Lung (tissue), 11 donors: ENCODE measurements at regions not wholly inside any gene's neighbourhood (a gene's known extent, or its start where the extent isn't known, plus 50 kb on each side); places are given as distances from the start of the nearest gene placed in this dataset.

Experiments
- ATAC-seq: fragments of 200-7000 bp; cut with Tn5 transposase; one replicate; pipeline ENCODE4 v1.9.1; 2020; ENCODE audit warnings: moderate number of reproducible peaks; ENCODE audit not compliant: insufficient read depth, low FRiP score
- DNase-seq, 3 donors: peaks; one replicate each; pipeline ENCODE4 v3.0.0-alpha.2; 2013 to 2017
- H3K27ac ChIP-seq, 2 donors: one replicate each; pipeline ENCODE4 v1.5.1; 2013; ENCODE audit warnings: mild to moderate bottlenecking in 2 of 2, moderate library complexity in 2 of 2, control low read depth in 1 of 2, inconsistent platforms in 1 of 2, low read depth in 1 of 2, low read length in 1 of 2
- H3K27me3 ChIP-seq, 3 donors: one replicate each; pipeline ENCODE4 v1.5.1; 2013; ENCODE audit warnings: low read length in 2 of 3; ENCODE audit not compliant: control insufficient read depth in 3 of 3, insufficient read depth in 3 of 3
- H3K36me3 ChIP-seq, 4 donors: one replicate each; pipeline ENCODE4 v1.5.1; 2013; ENCODE audit warnings: low read length in 4 of 4, mild to moderate bottlenecking in 1 of 4, moderate library complexity in 1 of 4; ENCODE audit not compliant: control insufficient read depth in 4 of 4, insufficient read depth in 4 of 4
- H3K4me1 ChIP-seq, 5 donors: one replicate each; pipeline ENCODE4 v1.5.1; 2013; ENCODE audit warnings: low read length in 5 of 5, mild to moderate bottlenecking in 2 of 5, moderate library complexity in 1 of 5; ENCODE audit not compliant: control insufficient read depth in 5 of 5, insufficient read depth in 5 of 5
- H3K4me3 ChIP-seq: one replicate; pipeline ENCODE4 v1.5.1; 2013; ENCODE audit warnings: mild to moderate bottlenecking, control low read depth, moderate library complexity
- H3K9ac ChIP-seq, 2 donors: one replicate each; pipeline ENCODE4 v1.5.1; 2013; ENCODE audit warnings: low read length in 2 of 2, control low read depth in 1 of 2; ENCODE audit not compliant: insufficient read depth in 1 of 2
- H3K9me3 ChIP-seq, 4 donors: one replicate each; pipeline ENCODE4 v1.5.1; 2013; ENCODE audit warnings: low read length in 3 of 4, mild to moderate bottlenecking in 1 of 4, moderate library complexity in 1 of 4; ENCODE audit not compliant: control insufficient read depth in 4 of 4, insufficient read depth in 3 of 4
- CTCF ChIP-seq: IDR thresholded peaks from 2 replicates; pipeline ENCODE4 v1.5.1; 2012; ENCODE audit warnings: mild to moderate bottlenecking; ENCODE audit errors: control extremely low read depth, extremely low read depth
- WGBS, 2 donors: extraction: QIAGEN DNeasy Blood & Tissue Kit; methylation state at CpG; one replicate each; pipeline ENCODE4 v1.1.7; 2013; 5-methylcytosine and 5-hydroxymethylcytosine counted together
- donor health status: control.
- donor health status: control.
- donor health status: Bipolar disorder and iron deficiency.
- donor health status: healthy.
- donor health status: DM: yes; HTN: yes; CAD: no.

- WGBS, 2 donors: 84 to 87% methylated on average over 1 of the region's 1 CpG
- Histone ChIP-seq H3K27ac (no peak overlapping the region), H3K9me3 (peaks cover 0 to 3% (median 0%) of the 10 kb centered on the region in 4 donors), H3K27me3 (no peaks in the 10 kb centered on the region), H3K4me1 (no peaks in the 10 kb centered on the region), H3K9ac (no peak overlapping the region), H3K4me3 (no peak overlapping the region), H3K36me3 (no peaks in the 10 kb centered on the region)
- ATAC-seq (no peak), DNase-seq (no peak)
- TF ChIP-seq CTCF: no peak
Observed at GRCh38 chr11:106321601-106322000, 244.1 kb downstream of the AASDHPPT start.

GRCh38 chr11:106322106-106322505, 244.6 kb downstream of the AASDHPPT start:
- no peak overlapping the region for H3K9ac ChIP-seq
- no peaks in the 10 kb centered on the region for H3K36me3 ChIP-seq
- ATAC-seq: no peak
- WGBS, 2 donors: 87 to 90% methylated on average over 2 of the region's 2 CpGs
- no peaks in the 10 kb centered on the region for H3K27me3 ChIP-seq
- no peak overlapping the region for H3K27ac ChIP-seq
- no peak for DNase-seq
- H3K4me3 ChIP-seq: no peak overlapping the region
- no peaks in the 10 kb centered on the region for H3K4me1 ChIP-seq
- TF ChIP-seq CTCF: no peak
- peaks cover 0 to 3% (median 0%) of the 10 kb centered on the region in 4 donors for H3K9me3 ChIP-seq

GRCh38 chr11:106326087-106326486, 248.6 kb downstream of the AASDHPPT start:
- ATAC-seq (no peak), DNase-seq (no peak)
- Histone ChIP-seq H3K4me1 (no peaks in the 10 kb centered on the region), H3K27me3 (no peaks in the 10 kb centered on the region), H3K9me3 (no peaks in the 10 kb centered on the region), H3K27ac (no peak overlapping the region), H3K9ac (no peak overlapping the region), H3K4me3 (no peak overlapping the region), H3K36me3 (no peaks in the 10 kb centered on the region)
- 72 to 74% methylated on average over 3 of the region's 3 CpGs for WGBS, 2 donors
- TF ChIP-seq CTCF: no peak

- no peak overlapping the region for H3K27ac ChIP-seq
- no peak overlapping the region for H3K4me3 ChIP-seq
- no peaks in the 10 kb centered on the region for H3K36me3 ChIP-seq
- no peaks in the 10 kb centered on the region for H3K4me1 ChIP-seq
- DNase-seq (no peak), ATAC-seq (no peak)
- no peaks in the 10 kb centered on the region for H3K27me3 ChIP-seq
- 79 to 88% methylated on average over 3 of the region's 3 CpGs for WGBS, 2 donors
- no peaks in the 10 kb centered on the region for H3K9me3 ChIP-seq
- H3K9ac ChIP-seq: no peak overlapping the region
- no peak for TF ChIP-seq CTCF
Observed at GRCh38 chr11:106327134-106327533, 249.7 kb downstream of the AASDHPPT start.
